ENCODE measurements at regions not wholly inside any gene's neighbourhood (a gene's known extent, or its start where the extent isn't known, plus 50 kb on each side); places are given as distances from the start of the nearest gene placed in this dataset.

- no peak for TF ChIP-seq POLR2A (IDR thresholded peaks at IDR 0.05; ENCODE audit: low read depth, low read length)
- no peak for TF ChIP-seq MAFK (IDR thresholded peaks at IDR 0.05; ENCODE audit: low read depth, low read length)
- TF ChIP-seq CTCF (conservative IDR thresholded peaks at IDR 0.05; ENCODE audit: low read depth, low read length): no peak
- TF ChIP-seq MXI1 (IDR thresholded peaks at IDR 0.05; ENCODE audit: borderline replicate concordance, low read depth, low read length): no peak
- TF ChIP-seq SMC3 (IDR thresholded peaks at IDR 0.05; ENCODE audit: low read depth, low read length): no peak
- TF ChIP-seq RAD21 (IDR thresholded peaks at IDR 0.05; ENCODE audit: low read length): no peak
- TF ChIP-seq RFX5 (IDR thresholded peaks at IDR 0.05; ENCODE audit: low read depth, low read length): no peak
- no peak for TF ChIP-seq NFE2L2 (IDR thresholded peaks at IDR 0.05; ENCODE audit: low read depth, low read length)
- no peak for TF ChIP-seq MAZ (IDR thresholded peaks at IDR 0.05; ENCODE audit: borderline replicate concordance, low read depth, low read length)
Observed at GRCh38 chr5:103758996-103759395, 196.4 kb upstream of the NUDT12 start.

All from IMR-90 (cell line).